ENCODE measurements at regions not wholly inside any gene's neighbourhood (a gene's known extent, or its start where the extent isn't known, plus 50 kb on each side); places are given as distances from the start of the nearest gene placed in this dataset.

DNA sequence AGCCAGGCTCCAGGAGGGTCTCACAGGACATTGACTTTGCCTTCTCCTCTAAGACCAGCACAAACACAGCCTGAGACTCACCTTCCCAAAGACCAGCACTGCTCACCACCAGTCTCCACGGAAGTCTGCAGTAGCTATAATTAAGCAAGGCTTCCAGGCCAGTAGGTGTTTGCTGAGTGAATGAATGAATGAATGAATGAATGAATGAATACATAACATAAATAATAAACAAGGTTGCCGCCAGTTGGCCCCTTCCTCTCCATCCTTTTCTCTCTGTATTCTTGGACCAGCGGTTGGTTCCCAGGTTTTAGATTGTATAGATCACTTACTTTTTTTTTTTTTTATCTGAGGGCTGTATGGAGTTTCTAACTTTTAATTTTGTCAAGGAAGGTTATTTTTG is 222.4 kb upstream of the ID2 start:
- TF ChIP-seq ZNF274 (IDR thresholded peaks at IDR 0.05; ENCODE audit: low read depth, low read length) (no peak), YY1 (IDR thresholded peaks at IDR 0.05; ENCODE audit: insufficient read depth, insufficient read length) (no peak)

Measured in NT2/D1 (cell line).